Erythroblast (primary cell): ENCODE measurements at regions not wholly inside any gene's neighbourhood (a gene's known extent, or its start where the extent isn't known, plus 50 kb on each side); places are given as distances from the start of the nearest gene placed in this dataset.
"Not testable (repeated sequence)": the region's sequence is repeated elsewhere in the genome, so short reads cannot be mapped to it uniquely, and the experiment has no call there.

Experiments
- DNase-seq, 2 experiments: peaks; one replicate each; lab custom pipeline; 2025; lab: John Stamatoyannopoulos, UW
- GATA1 ChIP-seq: IDR thresholded peaks from 2 replicates; pipeline ENCODE4 v1.6.1; 2011; ENCODE audit warnings: low read depth, mild to moderate bottlenecking, control low read depth, low read length, moderate library complexity
- POLR2A ChIP-seq: IDR thresholded peaks from 2 replicates; pipeline ENCODE4 v1.6.1; 2011; ENCODE audit warnings: mild to moderate bottlenecking, low read length

DNA sequence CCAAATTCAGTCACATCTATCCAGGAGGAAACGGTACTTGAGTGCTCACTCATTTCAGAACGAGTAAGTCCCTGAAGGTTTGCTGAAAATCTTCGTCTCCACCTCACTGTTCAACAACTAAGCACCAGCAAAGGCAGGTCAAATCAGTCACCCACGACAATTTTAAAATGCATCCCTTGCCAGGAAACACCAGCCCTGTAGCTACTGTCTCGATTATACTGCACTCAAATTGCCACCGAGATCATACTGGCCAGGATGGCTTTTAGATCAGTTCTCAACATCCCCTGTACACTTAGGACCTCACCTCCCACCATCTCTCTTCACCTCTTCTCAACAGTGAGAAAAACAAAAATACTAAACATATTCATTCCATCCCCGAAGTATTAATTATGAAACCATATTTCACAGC, 298.6 kb downstream of the AGTPBP1 start:
- no peak for DNase-seq
- no peak for TF ChIP-seq POLR2A
- no peak for TF ChIP-seq GATA1

DNA sequence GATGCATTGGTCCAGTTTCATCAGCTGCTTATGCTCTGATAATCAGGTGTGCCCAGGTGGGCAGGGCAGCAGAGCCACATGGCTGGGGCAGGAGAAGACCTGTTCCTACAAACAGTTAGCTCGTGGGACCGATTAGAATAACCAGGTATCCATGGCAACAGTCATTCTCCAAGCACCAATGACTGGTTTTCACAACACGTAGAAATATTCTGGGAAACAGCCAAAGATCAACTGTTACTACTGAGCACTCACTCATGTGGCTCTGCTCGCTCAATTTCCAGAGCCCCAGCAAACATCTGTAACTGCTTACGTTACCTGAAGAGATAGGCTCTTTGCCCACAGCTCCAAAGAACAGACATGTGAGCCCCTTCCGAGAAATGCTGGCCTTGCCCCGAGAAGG, 302.0 kb downstream of the AGTPBP1 start:
- TF ChIP-seq GATA1 (no peak), POLR2A (no peak)
- no peak for DNase-seq

GRCh38 chr9:85433956-85434355, 307.8 kb downstream of the AGTPBP1 start:
- not testable (repeated sequence) for DNase-seq

- DNase-seq, result not testable (repeated sequence)
Observed at GRCh38 chr9:85433551-85433950, 308.2 kb downstream of the AGTPBP1 start.

- TF ChIP-seq GATA1, result no peak
- no peak for TF ChIP-seq POLR2A
Observed at GRCh38 chr9:85433046-85433445, 308.7 kb downstream of the AGTPBP1 start.

DNA sequence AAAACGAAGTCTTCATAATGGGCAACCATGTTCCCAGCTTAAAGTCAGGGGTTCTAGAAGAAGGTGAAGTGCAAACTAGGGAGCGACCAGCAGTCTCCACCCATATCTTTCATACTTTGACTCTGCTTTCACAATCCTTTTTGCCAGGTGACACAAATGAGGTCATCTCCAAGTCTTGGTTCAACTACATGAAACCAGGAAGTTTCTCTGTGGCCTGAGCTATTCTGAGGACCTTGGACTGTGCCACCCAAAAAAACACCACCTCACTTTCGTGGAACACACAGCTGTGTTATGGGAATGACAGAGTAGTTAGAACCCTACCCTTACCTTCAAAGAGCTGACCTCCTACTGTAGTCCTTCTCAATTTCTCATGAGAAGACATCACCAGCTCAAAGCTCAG, 309.2 kb downstream of the AGTPBP1 start:
- no peak for TF ChIP-seq POLR2A
- no peak for TF ChIP-seq GATA1
- no peak for DNase-seq

More at GRCh38 chr9:85433046-85433445, 308.7 kb downstream of the AGTPBP1 start:
- DNase-seq, result no peak

- no peak for DNase-seq
- TF ChIP-seq POLR2A, result no peak
- no peak for TF ChIP-seq GATA1
Observed at GRCh38 chr9:85431339-85432102, 310.2 kb downstream of the AGTPBP1 start.

- TF ChIP-seq POLR2A (no peak), GATA1 (no peak)
- DNase-seq, result no peak
Observed at GRCh38 chr9:85430659-85431338, 311.0 kb downstream of the AGTPBP1 start.

DNA sequence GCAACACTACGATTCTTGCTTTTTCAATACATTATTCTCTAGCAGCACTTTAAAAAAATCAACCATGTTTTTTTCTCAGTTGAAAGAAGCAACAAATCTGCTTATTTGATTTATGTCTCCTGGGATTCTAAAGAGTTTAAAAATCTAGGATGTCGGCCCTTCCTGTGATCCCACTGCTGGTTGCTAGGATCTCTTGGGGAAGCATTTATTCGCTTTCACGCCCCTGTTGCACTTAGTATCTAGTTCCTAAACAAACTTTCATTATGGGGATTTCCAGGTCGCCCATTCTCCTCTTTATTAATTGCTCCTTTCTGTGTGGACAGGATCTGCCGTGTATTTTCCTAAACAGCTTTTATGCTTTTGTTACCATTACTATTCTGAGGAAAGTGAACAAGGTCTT, 313.5 kb downstream of the AGTPBP1 start:
- DNase-seq, result no peak
- TF ChIP-seq GATA1 (no peak), POLR2A (no peak)

DNA sequence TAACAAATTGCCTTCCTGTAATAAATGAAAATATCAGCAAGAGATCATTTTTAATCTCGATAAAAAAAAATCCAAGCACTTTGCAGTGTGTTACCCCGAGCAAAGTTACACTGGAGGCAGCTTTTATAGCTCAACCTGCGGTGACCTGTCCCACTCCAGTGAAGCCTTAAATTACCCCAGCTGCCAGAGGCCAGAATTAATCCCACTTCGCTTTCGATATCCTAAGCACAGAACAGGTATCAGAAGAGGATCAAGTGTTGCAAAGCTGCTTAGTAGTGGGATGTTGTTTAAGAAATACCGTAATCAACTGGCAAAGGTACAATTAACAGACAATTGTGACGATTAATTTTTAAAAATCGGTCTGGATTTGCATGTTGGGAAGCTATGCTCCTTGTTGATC, 314.0 kb downstream of the AGTPBP1 start:
- no peak for TF ChIP-seq GATA1
- no peak for TF ChIP-seq POLR2A

GRCh38 chr9:85425153-85425611, 316.6 kb downstream of the AGTPBP1 start:
- TF ChIP-seq GATA1, result no peak
- no peak for TF ChIP-seq POLR2A
- peak; percentile 45 to 73 for DNase-seq

More for the DNA sequence above, 314.0 kb downstream of the AGTPBP1 start:
- no peak for DNase-seq

GRCh38 chr9:85423422-85423821, 318.3 kb downstream of the AGTPBP1 start:
- no peak for DNase-seq
- TF ChIP-seq POLR2A, result no peak
- TF ChIP-seq GATA1, result no peak

DNA sequence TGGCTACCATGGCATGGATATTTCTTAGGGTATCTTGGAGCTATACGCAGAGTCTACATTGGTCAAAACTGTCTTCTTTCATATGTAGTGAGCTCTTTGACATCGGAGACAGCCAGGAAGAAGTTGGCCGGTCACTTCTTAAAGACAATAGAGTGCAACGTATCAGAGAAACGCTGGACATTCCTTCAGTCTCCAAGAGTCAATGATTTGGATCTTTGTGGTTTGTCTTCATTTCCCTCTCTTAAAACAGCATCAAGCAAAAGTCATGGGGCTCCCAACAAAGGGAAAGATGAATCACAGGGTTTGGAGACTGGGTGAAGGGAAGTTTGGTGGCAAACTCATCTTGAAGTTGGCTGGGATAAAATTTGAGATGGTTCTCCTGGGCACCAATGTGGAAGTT, 320.1 kb downstream of the AGTPBP1 start:
- no peak for DNase-seq
- TF ChIP-seq POLR2A (no peak), GATA1 (no peak)

DNA sequence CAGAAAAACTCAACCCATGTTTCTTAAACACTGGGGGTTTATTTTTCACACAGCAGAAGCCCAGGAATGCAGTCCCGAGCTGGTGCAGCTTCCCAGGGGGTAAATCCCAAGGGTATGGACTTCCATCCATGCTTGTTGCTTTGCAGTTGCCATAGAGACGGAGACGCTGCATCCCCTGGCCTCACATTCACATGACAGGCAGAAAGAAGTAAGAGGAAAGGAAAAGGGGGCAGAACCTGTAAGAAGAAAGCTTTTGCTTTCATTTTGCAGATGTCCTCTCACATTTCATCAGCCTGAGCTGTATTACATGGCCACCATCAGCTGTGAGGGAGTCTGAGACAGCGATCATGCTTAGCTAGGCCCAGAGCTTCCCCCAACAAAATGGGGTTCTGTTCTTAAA, 321.0 kb downstream of the AGTPBP1 start:
- TF ChIP-seq POLR2A (no peak), GATA1 (no peak)
- no peak for DNase-seq

GRCh38 chr9:85417674-85418073, 324.1 kb downstream of the AGTPBP1 start:
- TF ChIP-seq GATA1 (no peak), POLR2A (no peak)
- no peak for DNase-seq
